ENCODE measurements at regions not wholly inside any gene's neighbourhood (a gene's known extent, or its start where the extent isn't known, plus 50 kb on each side); places are given as distances from the start of the nearest gene placed in this dataset.

DNA sequence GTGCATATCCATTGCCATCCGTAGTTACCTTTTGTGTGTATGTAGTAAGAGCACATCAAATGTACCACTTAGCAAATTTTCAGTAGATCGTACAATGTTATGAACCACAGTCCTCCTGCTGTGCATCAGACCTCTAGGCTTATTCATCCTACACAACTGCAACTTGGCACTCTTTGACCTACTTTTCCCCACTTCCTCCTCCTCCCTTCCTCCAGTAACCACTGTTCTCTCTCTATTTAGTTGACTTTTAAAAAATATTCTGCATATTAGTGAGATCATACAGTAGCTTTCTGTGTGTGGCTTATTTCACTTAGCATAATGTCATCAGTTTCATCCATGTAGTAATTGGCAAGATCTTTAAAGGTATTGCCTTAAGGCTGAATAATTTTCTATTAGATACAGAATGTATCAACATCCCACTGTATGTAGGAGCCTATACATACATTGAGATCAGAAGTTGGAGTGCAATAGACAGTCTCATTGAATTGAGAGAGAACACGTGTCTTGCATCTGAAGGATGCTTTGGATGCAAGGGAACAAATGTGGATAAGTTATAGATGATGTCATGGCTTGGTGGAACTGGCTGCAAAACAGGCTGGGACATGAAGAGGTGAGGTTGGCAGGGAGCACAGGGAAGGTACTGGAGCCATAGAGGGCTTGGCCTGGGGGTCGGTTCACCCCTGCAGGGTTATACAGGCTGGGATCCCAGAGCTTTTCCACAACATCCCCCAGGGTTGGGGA lies 83.0 kb upstream of the FAM180A start:
- no peak for DNase-seq (ENCODE audit: low read depth in 4 of 4, low spot score in 1 of 4)

DNA sequence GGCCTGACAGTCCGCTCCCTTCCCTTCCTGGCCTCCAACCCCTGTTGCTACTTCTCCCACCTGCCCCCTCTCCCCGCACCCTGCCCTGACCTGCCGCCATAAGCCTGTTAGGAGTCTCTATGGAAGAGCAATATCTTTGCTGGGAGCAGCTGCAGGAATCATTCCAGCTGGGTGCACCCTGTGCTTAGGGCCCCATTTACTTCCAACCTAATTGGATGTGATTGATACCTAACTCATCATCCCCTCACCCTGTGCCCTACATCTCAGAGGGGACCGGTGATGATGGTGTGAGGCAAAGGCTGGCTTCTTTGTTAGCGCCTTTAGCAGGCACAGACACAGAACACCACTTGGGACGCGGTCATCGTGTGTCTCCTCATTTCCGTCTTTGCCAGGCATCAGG lies 80.0 kb upstream of the FAM180A start:
- DNase-seq (ENCODE audit: low read depth in 4 of 4, low spot score in 1 of 4), result no peak

DNA sequence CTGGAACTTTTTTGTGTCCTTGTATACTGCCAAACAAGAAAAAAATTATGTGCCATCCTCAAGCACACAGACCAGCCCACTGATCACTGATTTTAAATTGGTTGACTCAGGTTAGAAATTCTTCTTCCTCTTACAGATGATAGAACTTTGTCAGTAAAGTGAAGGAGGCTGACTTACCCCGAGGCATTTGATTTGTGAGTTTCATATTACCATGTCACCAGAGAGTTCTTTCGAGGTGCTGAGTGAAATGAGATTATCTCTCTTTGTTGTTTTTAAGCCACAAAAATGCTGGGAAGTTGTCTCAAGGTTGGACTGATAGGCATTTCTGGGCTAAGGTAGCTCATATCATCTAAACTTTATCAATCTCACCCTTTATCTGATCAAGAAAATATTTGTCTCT lies 78.8 kb upstream of the FAM180A start:
- DNase-seq (ENCODE audit: low read depth in 4 of 4, low spot score in 1 of 4), result no peak

DNA sequence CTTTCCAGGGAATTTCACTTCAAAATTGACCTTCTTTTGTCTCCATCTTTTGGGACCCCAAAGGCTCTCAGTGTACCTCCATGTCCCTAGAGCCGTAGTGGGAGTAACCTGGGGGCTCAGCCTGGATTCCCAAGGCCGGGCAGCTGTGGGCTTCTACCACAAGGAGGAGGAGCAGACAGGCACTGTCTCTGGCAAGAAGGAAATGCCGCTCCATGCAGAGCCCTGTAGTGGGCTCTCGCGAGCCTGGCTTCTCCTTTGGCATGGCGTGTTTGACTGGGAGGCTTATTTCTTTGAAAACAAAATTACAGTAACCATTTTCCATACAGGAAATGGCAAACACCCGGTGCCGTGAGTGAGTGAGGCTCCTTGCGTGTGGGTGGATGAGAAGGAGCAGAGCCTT lies 76.8 kb upstream of the FAM180A start:
- DNase-seq (ENCODE audit: low read depth in 4 of 4, low spot score in 1 of 4), result no peak

DNA sequence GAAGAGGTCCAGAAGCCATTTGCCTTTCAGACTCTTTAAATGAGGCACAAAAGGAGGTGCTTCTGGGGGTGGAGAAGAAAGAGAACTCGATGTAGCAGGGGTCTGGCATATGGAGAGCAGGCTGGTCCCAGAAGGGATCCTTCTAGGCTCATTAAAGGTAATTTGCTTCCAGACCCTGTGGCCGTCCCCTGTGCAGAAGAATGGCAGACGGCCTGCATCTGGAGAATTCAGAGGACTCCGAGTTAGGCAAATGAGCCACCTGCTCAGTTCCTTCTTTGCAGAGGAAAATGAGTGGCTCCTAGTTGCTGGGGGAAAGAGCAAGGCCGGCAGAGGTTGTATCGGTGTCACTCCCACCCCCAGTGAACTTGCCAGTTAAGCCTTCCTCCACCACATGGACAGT lies 73.8 kb upstream of the FAM180A start:
- DNase-seq (ENCODE audit: low read depth in 4 of 4, low spot score in 1 of 4), result no peak

DNA sequence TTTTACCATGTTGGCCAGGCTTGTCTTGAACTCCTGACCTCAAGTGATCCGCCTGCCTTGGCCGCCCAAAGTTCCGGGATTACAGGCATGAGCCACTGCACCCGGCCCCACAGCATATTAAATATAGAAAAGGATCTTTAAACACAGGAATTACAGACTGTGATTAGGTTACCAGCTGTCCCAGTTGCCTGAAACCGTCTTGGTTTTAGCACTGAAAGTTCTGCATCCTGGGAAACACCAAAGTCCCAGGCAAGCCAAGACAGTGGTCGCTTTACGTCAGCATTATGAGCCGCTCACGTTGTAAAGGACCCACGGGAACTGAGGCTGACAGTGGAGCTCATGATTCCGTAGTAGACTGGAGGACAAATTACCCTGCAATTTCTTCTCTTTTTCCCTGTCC lies 69.0 kb upstream of the FAM180A start:
- DNase-seq (ENCODE audit: low read depth in 4 of 4, low spot score in 1 of 4), result no peak

DNA sequence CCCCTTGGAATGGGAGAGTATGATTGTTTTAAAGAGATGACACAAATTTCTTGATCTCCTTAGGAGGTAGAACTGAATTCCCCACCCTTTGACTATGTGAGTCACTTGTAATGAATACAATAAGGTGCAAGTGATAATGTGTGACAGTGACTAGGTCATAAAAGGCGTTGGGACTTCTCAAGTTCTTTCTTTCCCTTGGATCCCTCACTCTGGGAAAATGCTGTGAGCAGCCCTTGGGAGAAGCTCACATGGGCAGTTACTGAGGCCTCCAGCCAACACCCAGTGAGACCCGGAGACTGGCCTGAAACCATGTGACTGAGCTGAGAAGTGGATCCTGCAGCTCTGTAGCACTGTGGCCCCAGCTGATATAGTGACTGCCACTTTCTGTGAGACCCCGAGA lies 66.4 kb upstream of the FAM180A start:
- no peak for DNase-seq (ENCODE audit: low read depth in 4 of 4, low spot score in 1 of 4)

DNA sequence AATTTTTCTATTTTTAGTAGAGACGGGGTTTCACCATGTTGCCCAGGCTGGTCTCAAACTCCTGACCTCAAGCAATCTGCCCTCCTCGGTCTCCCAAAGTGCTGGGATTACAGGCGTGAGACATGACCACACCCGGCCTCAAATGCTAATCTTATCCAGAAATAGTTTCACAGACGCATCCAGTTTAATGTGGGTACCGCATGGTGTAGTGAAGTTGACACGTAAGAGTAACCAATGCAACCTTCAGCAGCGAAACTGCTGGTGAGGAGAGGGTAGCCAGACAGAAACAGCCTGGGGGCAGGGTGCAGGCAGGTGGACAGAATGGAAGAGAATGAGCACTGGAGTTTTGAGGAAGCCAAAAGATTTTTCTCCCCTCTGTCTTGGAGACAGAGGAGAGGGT lies 63.5 kb upstream of the FAM180A start:
- no peak for DNase-seq (ENCODE audit: low read depth in 4 of 4, low spot score in 1 of 4)

DNA sequence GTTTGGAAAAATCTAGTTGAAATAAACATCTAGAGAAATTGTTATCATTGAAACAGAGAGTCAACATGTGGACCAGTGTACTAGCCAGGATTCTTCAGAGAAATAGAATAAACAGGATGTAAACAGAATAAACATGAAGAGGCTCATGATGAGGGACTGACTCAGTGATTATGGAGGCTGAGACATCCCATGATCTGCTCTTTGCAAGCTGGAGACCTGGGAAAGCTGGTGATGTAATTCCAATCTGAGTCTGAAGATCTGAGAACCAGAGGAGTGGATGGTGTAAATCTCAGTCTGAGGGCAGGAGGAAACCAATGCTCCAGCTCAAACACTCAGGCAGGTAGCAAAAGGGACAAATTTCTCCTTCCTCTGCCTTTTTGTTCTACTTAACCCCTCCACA lies 62.9 kb upstream of the FAM180A start:
- no peak for DNase-seq (ENCODE audit: low read depth in 4 of 4, low spot score in 1 of 4)

DNA sequence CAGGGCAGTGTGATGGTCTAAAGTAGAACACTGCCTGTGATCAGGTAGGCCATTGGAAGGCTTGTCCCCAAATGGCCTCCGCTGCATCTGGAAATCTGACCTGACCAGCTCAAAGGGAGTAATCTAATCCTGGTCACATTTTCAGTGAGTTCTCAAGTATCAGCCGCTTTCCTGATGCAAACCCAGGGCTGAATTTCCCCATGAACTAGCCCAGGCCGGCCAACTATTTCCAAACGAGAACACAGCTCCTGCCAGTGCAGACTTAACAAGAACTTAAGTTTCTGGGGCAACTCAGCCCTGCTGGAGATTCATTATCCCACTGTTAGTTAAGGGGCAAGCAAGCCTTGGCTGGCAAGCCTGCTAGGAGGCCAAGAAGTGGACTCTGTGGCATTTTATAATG lies 59.6 kb upstream of the FAM180A start:
- DNase-seq (ENCODE audit: low read depth in 4 of 4, low spot score in 1 of 4), result no peak

DNA sequence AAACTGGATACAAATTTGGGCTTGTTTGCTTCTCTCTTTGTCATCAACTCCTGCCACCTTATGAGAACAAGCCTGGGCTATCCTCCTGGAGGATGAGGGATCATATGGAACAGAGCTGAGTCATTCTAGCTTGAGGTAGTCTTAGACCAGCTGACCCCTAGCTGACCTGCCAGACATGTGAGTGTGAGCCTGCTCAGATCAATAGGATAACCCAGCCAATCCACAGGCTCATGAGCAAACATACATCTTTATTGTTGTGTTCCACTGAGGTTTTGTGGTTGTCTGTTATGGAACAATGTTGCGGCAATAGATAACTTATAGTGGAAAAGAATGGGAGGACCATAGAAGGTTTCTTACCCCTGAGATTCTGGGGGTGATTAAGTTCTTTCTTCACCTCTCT lies 54.5 kb upstream of the FAM180A start:
- DNase-seq (ENCODE audit: low read depth in 4 of 4, low spot score in 1 of 4), result no peak

DNA sequence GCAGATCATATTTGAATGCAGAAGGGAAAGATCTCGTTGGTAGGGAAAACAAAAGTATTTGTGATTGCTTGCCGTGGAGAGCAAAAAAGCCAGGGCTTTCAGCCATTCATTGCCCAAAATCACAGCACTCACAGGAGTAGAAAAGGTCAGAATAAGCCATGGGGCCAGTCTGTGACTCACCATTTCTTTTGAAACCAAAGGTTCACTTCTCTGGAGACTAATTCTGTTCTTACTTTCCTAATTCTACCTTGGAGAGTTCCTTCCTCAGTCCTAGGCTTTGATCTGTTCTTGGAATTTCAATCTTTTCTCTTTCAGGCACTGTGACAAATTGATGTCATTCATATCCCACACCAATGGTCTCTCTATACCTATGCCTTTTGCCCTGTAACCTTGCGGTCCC lies 54.1 kb upstream of the FAM180A start:
- DNase-seq (ENCODE audit: low read depth in 4 of 4, low spot score in 1 of 4), result no peak

DNA sequence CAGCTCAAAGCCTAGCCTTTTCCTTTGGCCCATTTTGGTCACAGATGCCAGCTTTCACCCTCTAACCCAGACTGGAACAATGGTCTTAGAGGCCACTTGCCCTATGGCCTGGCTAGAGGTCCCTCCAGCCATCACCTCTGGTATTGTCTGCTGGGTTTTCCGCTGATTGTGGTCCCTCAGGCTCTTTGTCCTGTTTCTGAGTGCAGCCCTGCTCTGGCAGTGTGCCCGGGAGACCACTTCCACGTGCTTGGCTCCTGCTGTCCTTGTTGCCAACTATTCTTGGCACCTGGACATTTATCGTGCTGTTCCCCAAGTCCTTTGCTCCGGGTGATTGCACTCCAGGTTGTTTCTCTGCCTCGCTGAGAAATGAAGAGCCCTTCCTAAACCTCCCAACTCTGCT lies 53.3 kb upstream of the FAM180A start:
- DNase-seq (ENCODE audit: low read depth in 4 of 4, low spot score in 1 of 4), result no peak

DNA sequence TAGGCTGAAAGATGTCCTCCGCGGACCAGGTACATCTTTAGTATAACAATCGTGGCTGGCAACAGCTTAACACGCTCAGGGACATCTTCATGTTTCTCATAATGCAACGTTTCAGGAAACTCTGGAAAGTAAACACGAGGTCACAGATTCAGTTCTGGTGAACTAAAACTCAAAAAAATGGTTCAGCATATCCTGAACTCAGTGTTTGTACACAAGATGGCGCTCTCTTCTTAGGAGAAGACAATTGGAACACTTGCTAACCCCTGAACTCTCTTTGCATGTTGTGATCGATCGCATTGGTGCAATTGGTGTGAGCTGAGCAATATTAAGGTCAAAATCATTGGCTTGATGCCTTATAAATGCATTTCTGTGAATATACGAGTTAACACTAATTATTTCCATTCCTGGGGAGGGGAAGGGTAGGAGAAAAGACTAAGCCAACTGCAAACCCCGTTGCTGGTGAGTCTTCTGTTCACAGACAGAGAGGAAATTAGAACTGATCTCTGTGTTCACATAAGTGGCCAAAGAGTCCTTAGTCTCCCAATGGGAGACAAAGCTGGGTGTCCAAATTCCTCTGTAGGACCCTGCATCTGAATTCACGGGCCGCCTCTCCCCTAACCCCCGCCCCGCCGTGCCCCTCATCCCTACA lies 52.6 kb upstream of the FAM180A start:
- DNase-seq (ENCODE audit: low read depth in 4 of 4, low spot score in 1 of 4), result peak in 1 of 4 experiments; percentile 19

DNA sequence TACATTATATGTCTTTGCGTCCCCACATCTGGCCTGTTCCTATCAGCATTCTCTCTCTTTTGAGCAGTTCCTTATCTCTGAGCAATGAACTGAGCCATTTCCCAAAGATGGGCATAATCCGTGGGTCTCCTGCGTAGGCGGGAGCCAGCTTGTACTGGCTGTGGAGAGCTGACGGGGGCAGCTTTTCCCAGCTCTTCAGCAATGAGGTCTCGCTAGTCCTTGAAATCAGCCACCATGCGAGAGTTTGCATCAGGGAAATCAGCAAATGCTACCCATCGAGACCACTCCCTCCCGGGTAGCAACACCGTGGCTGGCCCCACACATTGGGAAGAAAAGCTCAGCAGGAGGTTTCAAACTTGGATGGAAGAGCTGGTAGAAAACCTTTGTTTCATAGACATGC lies 51.9 kb upstream of the FAM180A start:
- DNase-seq (ENCODE audit: low read depth in 4 of 4, low spot score in 1 of 4), result no peak

DNA sequence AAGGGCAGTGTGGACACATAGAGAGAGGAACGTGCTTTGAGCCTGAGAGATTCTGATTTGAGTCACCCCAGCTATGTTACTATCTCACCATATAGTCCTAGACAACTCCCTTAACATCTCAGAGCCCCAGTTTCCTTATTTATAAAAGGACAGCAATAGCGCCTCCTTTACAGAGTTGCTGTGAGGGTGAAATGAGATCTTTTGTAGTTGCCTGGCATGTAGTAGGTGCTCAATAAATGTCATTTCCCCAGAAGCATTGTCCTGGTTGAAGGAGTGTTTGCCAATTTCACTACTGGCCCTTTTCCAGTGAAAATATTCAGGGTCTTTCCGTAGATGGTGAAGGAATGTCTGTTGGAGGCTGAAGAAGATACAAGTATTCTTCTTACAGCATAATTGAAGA lies 51.3 kb upstream of the FAM180A start:
- DNase-seq (ENCODE audit: low read depth in 4 of 4, low spot score in 1 of 4), result no peak
